IMR-90 (cell line): ENCODE measurements at regions not wholly inside any gene's neighbourhood (a gene's known extent, or its start where the extent isn't known, plus 50 kb on each side); places are given as distances from the start of the nearest gene placed in this dataset.

Source experiments
- BHLHE40 ChIP-seq: fragments of 150-350 bp; IDR thresholded peaks from 2 replicates; pipeline ENCODE4 v1.6.1; 2016; ENCODE audit warnings: mild to moderate bottlenecking, low read depth, low read length
- CHD1 ChIP-seq: IDR thresholded peaks from 2 replicates; pipeline ENCODE4 v1.6.1; 2012; ENCODE audit warnings: low read depth, low read length, improper control_type of control experiment
- MXI1 ChIP-seq: IDR thresholded peaks from 2 replicates; pipeline ENCODE4 v1.6.1; 2012; ENCODE audit warnings: low read depth, mild to moderate bottlenecking, low read length, moderate library complexity, borderline replicate concordance
- NFE2L2 ChIP-seq: fragments of 150-350 bp; IDR thresholded peaks from 2 replicates; pipeline ENCODE4 v1.6.1; 2016; ENCODE audit warnings: low read depth, mild to moderate bottlenecking, low read length
- POLR2A ChIP-seq: IDR thresholded peaks from 2 replicates; pipeline ENCODE4 v1.6.1; 2012; ENCODE audit warnings: mild to moderate bottlenecking, low read depth, low read length
- RAD21 ChIP-seq: IDR thresholded peaks from 2 replicates; pipeline ENCODE4 v1.6.1; 2012; ENCODE audit warnings: low read length, improper control_type of control experiment
- RCOR1 ChIP-seq: IDR thresholded peaks from 2 replicates; pipeline ENCODE4 v1.6.1; 2012; ENCODE audit warnings: mild to moderate bottlenecking, low read length, improper control_type of control experiment; ENCODE audit not compliant: insufficient replicate concordance
- RFX5 ChIP-seq: IDR thresholded peaks from 2 replicates; pipeline ENCODE4 v1.8.0; 2012; ENCODE audit warnings: low read depth, mild to moderate bottlenecking, low read length, moderate library complexity
- USF2 ChIP-seq: fragments of 150-350 bp; IDR thresholded peaks from 2 replicates; pipeline ENCODE4 v1.6.1; 2017; ENCODE audit warnings: mild to moderate bottlenecking, antibody characterized with exemption, low read length, low read depth
- TF ChIP-seq, protein P1 (sequence below): conservative IDR thresholded peaks from 2 replicates; pipeline ENCODE4 v1.5.1; 2012; ENCODE audit warnings: mild to moderate bottlenecking, low read depth, low read length, improper control_type of control experiment

DNA sequence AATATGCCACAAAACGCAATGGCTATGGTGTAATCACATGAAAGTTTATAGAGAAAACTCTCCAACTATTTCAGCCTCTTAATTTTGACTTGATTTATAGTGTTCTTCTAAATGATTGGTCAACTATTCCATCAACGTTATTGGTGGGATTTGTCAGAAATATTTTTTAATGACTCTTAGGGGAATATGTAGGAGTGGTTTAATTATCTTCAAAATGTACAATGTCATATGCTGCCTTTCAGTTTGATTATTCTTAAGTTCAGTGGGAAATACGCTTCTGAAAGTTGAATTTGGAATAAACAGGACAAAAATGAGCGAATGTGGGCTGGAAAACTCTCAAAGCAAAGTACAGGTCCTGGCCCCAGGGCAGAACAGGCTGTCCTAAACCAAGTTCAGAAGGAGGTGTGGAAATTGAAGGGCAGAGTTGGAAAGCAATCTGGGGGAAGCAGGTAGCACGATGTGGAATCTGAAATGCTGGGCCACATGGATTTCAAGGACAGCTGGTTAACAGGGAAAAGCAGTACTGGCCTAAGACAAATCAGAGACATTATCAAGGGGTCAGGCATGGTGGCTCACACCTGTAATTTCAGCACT, 60.8 kb upstream of the MYCBP2 start:
- TF ChIP-seq RFX5 (no peak), POLR2A (no peak), MXI1 (no peak), CHD1 (no peak), USF2 (no peak), BHLHE40 (no peak), RAD21 (no peak), RCOR1 (no peak), NFE2L2 (no peak)
- TF ChIP-seq, protein P1, sequence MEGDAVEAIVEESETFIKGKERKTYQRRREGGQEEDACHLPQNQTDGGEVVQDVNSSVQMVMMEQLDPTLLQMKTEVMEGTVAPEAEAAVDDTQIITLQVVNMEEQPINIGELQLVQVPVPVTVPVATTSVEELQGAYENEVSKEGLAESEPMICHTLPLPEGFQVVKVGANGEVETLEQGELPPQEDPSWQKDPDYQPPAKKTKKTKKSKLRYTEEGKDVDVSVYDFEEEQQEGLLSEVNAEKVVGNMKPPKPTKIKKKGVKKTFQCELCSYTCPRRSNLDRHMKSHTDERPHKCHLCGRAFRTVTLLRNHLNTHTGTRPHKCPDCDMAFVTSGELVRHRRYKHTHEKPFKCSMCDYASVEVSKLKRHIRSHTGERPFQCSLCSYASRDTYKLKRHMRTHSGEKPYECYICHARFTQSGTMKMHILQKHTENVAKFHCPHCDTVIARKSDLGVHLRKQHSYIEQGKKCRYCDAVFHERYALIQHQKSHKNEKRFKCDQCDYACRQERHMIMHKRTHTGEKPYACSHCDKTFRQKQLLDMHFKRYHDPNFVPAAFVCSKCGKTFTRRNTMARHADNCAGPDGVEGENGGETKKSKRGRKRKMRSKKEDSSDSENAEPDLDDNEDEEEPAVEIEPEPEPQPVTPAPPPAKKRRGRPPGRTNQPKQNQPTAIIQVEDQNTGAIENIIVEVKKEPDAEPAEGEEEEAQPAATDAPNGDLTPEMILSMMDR: no peak
